IMR-90 (cell line): ENCODE measurements at regions not wholly inside any gene's neighbourhood (a gene's known extent, or its start where the extent isn't known, plus 50 kb on each side); places are given as distances from the start of the nearest gene placed in this dataset.

Source experiments
- ATAC-seq: fragments of 200-7000 bp; cut with Tn5 transposase; 2 replicates; pipeline ENCODE4 v1.9.1; 2020; ENCODE audit warnings: low read depth, mild to moderate bottlenecking, moderate library complexity
- BruUV-seq: library from RNA; stranded (reverse); fragments of 400-500 nt; replicated peaks from 2 replicates; lab custom pipeline; 2021; lab: Mats Ljungman, UMichigan
- CTCF ChIA-PET: fragments of 300-600 bp; formaldehyde crosslinking; extraction: SDS; loops from one replicate; lab custom pipeline; 2021; ENCODE audit warnings: antibody characterized with exemption; lab: Yijun Ruan, JAX
- POLR2A ChIA-PET: fragments of 300-600 bp; sonication (Branson Sonifier 250); formaldehyde crosslinking; loops from one replicate; lab custom pipeline; 2022; ENCODE audit warnings: antibody characterized with exemption; ENCODE audit not compliant: unreplicated experiment; lab: Charles Lee
- DNase-seq: peaks from one replicate; pipeline ENCODE4 v3.0.0; 2013
- H2AFZ ChIP-seq: replicated peaks from 2 replicates; pipeline ENCODE3; 2013; ENCODE audit warnings: low read length, mild to moderate bottlenecking; ENCODE audit not compliant: poor library complexity
- H2AK5ac ChIP-seq: 2 replicates; pipeline ENCODE4 v1.6.1; 2013; ENCODE audit warnings: low read depth, low read length, inconsistent platforms
- H2AK9ac ChIP-seq: replicated peaks from 2 replicates; pipeline ENCODE3; 2013; ENCODE audit warnings: mild to moderate bottlenecking, low read depth, low read length, moderate library complexity; ENCODE audit not compliant: poor library complexity
- H2BK120ac ChIP-seq: 2 replicates; pipeline ENCODE4 v1.6.1; 2013; ENCODE audit warnings: low read depth, low read length, inconsistent platforms
- H2BK15ac ChIP-seq: 3 replicates; pipeline ENCODE4 v1.6.1; 2013; ENCODE audit warnings: low read depth, low read length, inconsistent platforms
- H2BK20ac ChIP-seq: 2 replicates; pipeline ENCODE4 v1.6.1; 2013; ENCODE audit warnings: low read depth, mild to moderate bottlenecking, inconsistent platforms, low read length, moderate library complexity
- H2BK5ac ChIP-seq: 2 replicates; pipeline ENCODE4 v1.6.1; 2013; ENCODE audit warnings: mild to moderate bottlenecking, low read depth, low read length, inconsistent platforms; ENCODE audit not compliant: poor library complexity, severe bottlenecking
- H3K14ac ChIP-seq: replicated peaks from 2 replicates; pipeline ENCODE4 v1.6.1; 2013; ENCODE audit warnings: low read depth, low read length, inconsistent platforms
- H3K18ac ChIP-seq: 2 replicates; pipeline ENCODE4 v1.6.1; 2013; ENCODE audit warnings: low read depth, low read length, control low read depth
- H3K23ac ChIP-seq: 2 replicates; pipeline ENCODE4 v1.6.1; 2013; ENCODE audit warnings: low read depth, low read length, inconsistent platforms
- H3K27ac ChIP-seq: 2 replicates; pipeline ENCODE4 v1.5.1; 2013; ENCODE audit warnings: mild to moderate bottlenecking, control low read depth, low read length; ENCODE audit not compliant: insufficient read depth
- H3K27me3 ChIP-seq: 2 replicates; pipeline ENCODE4 v1.6.1; 2013; ENCODE audit warnings: low read length; ENCODE audit not compliant: control insufficient read depth, insufficient read depth
- H3K36me3 ChIP-seq: 2 replicates; pipeline ENCODE4 v1.6.1; 2013; ENCODE audit warnings: low read length, mixed read lengths; ENCODE audit not compliant: control insufficient read depth, insufficient read depth
- H3K4ac ChIP-seq: 2 replicates; pipeline ENCODE4 v1.6.1; 2013; ENCODE audit warnings: low read depth, low read length, inconsistent platforms
- H3K4me1 ChIP-seq: 2 replicates; pipeline ENCODE4 v1.6.1; 2013; ENCODE audit warnings: low read length, mixed read lengths; ENCODE audit not compliant: control insufficient read depth, insufficient read depth
- H3K4me2 ChIP-seq: 2 replicates; pipeline ENCODE4 v1.6.1; 2013; ENCODE audit warnings: low read depth, mild to moderate bottlenecking, control low read depth, low read length, moderate library complexity
- H3K4me3 ChIP-seq: 2 replicates; pipeline ENCODE4 v1.5.1; 2013; ENCODE audit warnings: low read depth, mild to moderate bottlenecking, control low read depth, low read length, moderate library complexity; ENCODE audit not compliant: insufficient read depth
- H3K56ac ChIP-seq: 2 replicates; pipeline ENCODE4 v1.6.1; 2013; ENCODE audit warnings: low read length, inconsistent platforms; ENCODE audit not compliant: insufficient read depth; ENCODE audit errors: extremely low read depth
- H3K79me1 ChIP-seq, 2 experiments: 2 replicates each; pipeline ENCODE4 v1.6.1; 2013; ENCODE audit warnings: low read length in 2 of 2, inconsistent platforms in 1 of 2, low read depth in 1 of 2
- H3K9ac ChIP-seq: 2 replicates; pipeline ENCODE4 v1.6.1; 2013; ENCODE audit warnings: low read depth, low read length, control low read depth
- H3K9me1 ChIP-seq: 2 replicates; pipeline ENCODE4 v1.6.1; 2013; ENCODE audit warnings: low read length, inconsistent platforms; ENCODE audit not compliant: insufficient read depth
- H3K9me3 ChIP-seq: 2 replicates; pipeline ENCODE4 v1.6.1; 2013; ENCODE audit warnings: low read length; ENCODE audit not compliant: control insufficient read depth, insufficient read depth
- H4K20me1 ChIP-seq: 2 replicates; pipeline ENCODE4 v1.6.1; 2013; ENCODE audit warnings: low read length, inconsistent platforms; ENCODE audit not compliant: insufficient read depth
- H4K5ac ChIP-seq: 2 replicates; pipeline ENCODE4 v1.6.1; 2013; ENCODE audit warnings: mild to moderate bottlenecking, low read depth, low read length, control low read depth
- H4K8ac ChIP-seq, 2 experiments: 2 replicates each; pipeline ENCODE4 v1.6.1; 2013; ENCODE audit warnings: low read depth in 2 of 2, low read length in 2 of 2, control low read depth in 1 of 2, inconsistent platforms in 1 of 2
- H4K91ac ChIP-seq: 2 replicates; pipeline ENCODE4 v1.6.1; 2013; ENCODE audit warnings: low read depth, low read length, inconsistent platforms; ENCODE audit not compliant: insufficient read depth
- BHLHE40 ChIP-seq: fragments of 150-350 bp; IDR thresholded peaks from 2 replicates; pipeline ENCODE4 v1.6.1; 2016; ENCODE audit warnings: mild to moderate bottlenecking, low read depth, low read length
- CEBPB ChIP-seq: IDR thresholded peaks from 2 replicates; pipeline ENCODE4 v1.6.1; 2012; ENCODE audit warnings: low read depth, low read length, improper control_type of control experiment
- CHD1 ChIP-seq: IDR thresholded peaks from 2 replicates; pipeline ENCODE4 v1.6.1; 2012; ENCODE audit warnings: low read depth, low read length, improper control_type of control experiment
- CTCF ChIP-seq: conservative IDR thresholded peaks from 2 replicates; pipeline ENCODE4 v1.5.1; 2012; ENCODE audit warnings: mild to moderate bottlenecking, low read depth, low read length, improper control_type of control experiment
- ELK1 ChIP-seq: fragments of 150-350 bp; IDR thresholded peaks from 2 replicates; pipeline ENCODE4 v1.6.1; 2016; ENCODE audit warnings: low read depth, mild to moderate bottlenecking, low read length, moderate library complexity, borderline replicate concordance
- MAFK ChIP-seq: IDR thresholded peaks from 2 replicates; pipeline ENCODE4 v1.6.1; 2012; ENCODE audit warnings: low read depth, low read length, improper control_type of control experiment
- MXI1 ChIP-seq: IDR thresholded peaks from 2 replicates; pipeline ENCODE4 v1.6.1; 2012; ENCODE audit warnings: low read depth, mild to moderate bottlenecking, low read length, moderate library complexity, borderline replicate concordance
- RAD21 ChIP-seq: IDR thresholded peaks from 2 replicates; pipeline ENCODE4 v1.6.1; 2012; ENCODE audit warnings: low read length, improper control_type of control experiment
- RCOR1 ChIP-seq: IDR thresholded peaks from 2 replicates; pipeline ENCODE4 v1.6.1; 2012; ENCODE audit warnings: mild to moderate bottlenecking, low read length, improper control_type of control experiment; ENCODE audit not compliant: insufficient replicate concordance
- RFX5 ChIP-seq: IDR thresholded peaks from 2 replicates; pipeline ENCODE4 v1.8.0; 2012; ENCODE audit warnings: low read depth, mild to moderate bottlenecking, low read length, moderate library complexity
- SMC3 ChIP-seq: fragments of 150-350 bp; IDR thresholded peaks from 2 replicates; pipeline ENCODE4 v1.6.1; 2016; ENCODE audit warnings: low read depth, mild to moderate bottlenecking, antibody characterized with exemption, low read length, moderate library complexity
- USF2 ChIP-seq: fragments of 150-350 bp; IDR thresholded peaks from 2 replicates; pipeline ENCODE4 v1.6.1; 2017; ENCODE audit warnings: mild to moderate bottlenecking, antibody characterized with exemption, low read length, low read depth
- WGBS, 2 experiments: methylation state at CpG; one replicate each; pipeline versions ENCODE4 v1.1.5 to v1.1.7; 2013; ENCODE audit warnings: missing lambda C conversion rate in 2 of 2; ENCODE audit not compliant: insufficient read length in 1 of 2; ENCODE audit errors: extremely low coverage in 2 of 2; 5-methylcytosine and 5-hydroxymethylcytosine counted together
- dilution Hi-C: fragments of 300-500 bp; cut with HindIII; formaldehyde crosslinking; loops from one replicate; pipeline ENCODE4 v1.14.3; 2018; ENCODE audit warnings: low sequenced_read_pairs; ENCODE audit not compliant: unreplicated experiment
- in situ Hi-C: fragments of 300-500 bp; cut with MboI; formaldehyde crosslinking; loops from 3 replicates; pipeline ENCODE4 v1.14.3; 2019; ENCODE audit warnings: low sequenced_read_pairs, inconsistent platforms, mixed read lengths
- intact Hi-C: fragments of 100-400 bp; cut with micrococcal nuclease; formaldehyde crosslinking; loops from 2 replicates; pipeline ENCODE4 v1.10.0; 2022

GRCh38 chr16:64782484-64782883 is 339.4 kb downstream of the CDH11 start:
- TF ChIP-seq CHD1 (no peak), BHLHE40 (no peak), USF2 (no peak), MXI1 (no peak), CEBPB (no peak), CTCF (no peak), MAFK (no peak), RCOR1 (no peak), RAD21 (no peak), ELK1 (no peak), RFX5 (no peak), SMC3 (no peak)

More at GRCh38 chr16:64782484-64782883, 339.4 kb downstream of the CDH11 start:
- H3K4me2 ChIP-seq = no peak overlapping the region
- H4K20me1 ChIP-seq = no peaks in the 10 kb centered on the region
- in situ Hi-C loops (no loop called here), intact Hi-C loops (no loop called here), dilution Hi-C loops (no loop called here)
- H3K14ac ChIP-seq = no peak overlapping the region
- H3K27me3 ChIP-seq = no peaks in the 10 kb centered on the region; the same call in 1 of the 2 replicates
- H2AK9ac ChIP-seq = no peak overlapping the region
- ChIA-PET POLR2A (interaction anchor here (0.5 to 0.6 kb wide), 2 partner anchors 8 to 107 kb away, joined by 3 read pairs; no protein-coding TSS in a partner anchor), CTCF (no interaction called here)
- H2BK15ac ChIP-seq = no peak overlapping the region
- no peak overlapping the region for H4K91ac ChIP-seq
- H3K56ac ChIP-seq = no peak overlapping the region
- no peaks in the 10 kb centered on the region for H3K36me3 ChIP-seq
- no peak overlapping the region for H2BK5ac ChIP-seq
- no peak overlapping the region for H4K5ac ChIP-seq
- H3K18ac ChIP-seq = no peak overlapping the region
- no peaks in the 10 kb centered on the region for H3K9me3 ChIP-seq
- no peak overlapping the region for H3K4ac ChIP-seq
- no peak for ATAC-seq
- H2BK120ac ChIP-seq = no peak overlapping the region
- H2AK5ac ChIP-seq = no peak overlapping the region
- H3K4me1 ChIP-seq = no peaks in the 10 kb centered on the region
- no peak overlapping the region for H3K4me3 ChIP-seq
- H3K23ac ChIP-seq = no peak overlapping the region
- no TSS peak for BruUV-seq
- DNase-seq = peak; percentile 1
- H2AFZ ChIP-seq = no peak overlapping the region
- no peak overlapping the region for H2BK20ac ChIP-seq
- H4K8ac ChIP-seq = no peak overlapping the region
- H3K9ac ChIP-seq = no peak overlapping the region
- no CpG with 5 or more reads among the region's 2 CpGs for WGBS, 2 experiments
- H3K27ac ChIP-seq = no peak overlapping the region
- H3K9me1 ChIP-seq = no peaks in the 10 kb centered on the region
- H3K79me1 ChIP-seq = no peaks in the 10 kb centered on the region
